ENCODE measurements at regions not wholly inside any gene's neighbourhood (a gene's known extent, or its start where the extent isn't known, plus 50 kb on each side); places are given as distances from the start of the nearest gene placed in this dataset.
"Not testable (repeated sequence)": the region's sequence is repeated elsewhere in the genome, so short reads cannot be mapped to it uniquely, and the experiment has no call there.

GRCh38 chr11:134976551-134976950, 564.5 kb upstream of the B3GAT1 start:
- TF ChIP-seq EP300 (IDR thresholded peaks at IDR 0.05) (no peak), POLR2A (IDR thresholded peaks at IDR 0.05) (no peak), POLR2AphosphoS5 (IDR thresholded peaks at IDR 0.05) (no peak), CTCF (IDR thresholded peaks at IDR 0.05) (no peak)
- no peak for ATAC-seq
- WGBS, 2 donors (ENCODE audit: low coverage in 1 of 2): 84 to 93% methylated on average over 3 of the region's 7 CpGs

GRCh38 chr11:134975866-134976376, 563.9 kb upstream of the B3GAT1 start:
- Histone ChIP-seq H3K4me3 (no peak overlapping the region), H3K27ac (no peak overlapping the region), H3K4me1 (no peaks in the 10 kb centered on the region), H3K9me3 (no peaks in the 10 kb centered on the region), H3K36me3 (no peaks in the 10 kb centered on the region), H3K27me3 (peaks cover 53% of the 10 kb centered on the region)
- no peak for TF ChIP-seq POLR2AphosphoS5 (IDR thresholded peaks at IDR 0.05)
- TF ChIP-seq POLR2A (IDR thresholded peaks at IDR 0.05): no peak
- no peak for TF ChIP-seq CTCF (IDR thresholded peaks at IDR 0.05)
- TF ChIP-seq EP300 (IDR thresholded peaks at IDR 0.05): no peak
- WGBS, 2 donors (ENCODE audit: low coverage in 1 of 2): 79 to 85% methylated on average over 2 to 9 of the region's 9 CpGs
- no peak for ATAC-seq

More at GRCh38 chr11:134976551-134976950, 564.5 kb upstream of the B3GAT1 start:
- Histone ChIP-seq H3K36me3 (no peaks in the 10 kb centered on the region), H3K27ac (no peak overlapping the region), H3K27me3 (peaks cover 55% of the 10 kb centered on the region), H3K4me3 (no peak overlapping the region), H3K9me3 (no peaks in the 10 kb centered on the region), H3K4me1 (no peaks in the 10 kb centered on the region)

- Histone ChIP-seq H3K9me3 (no peaks in the 10 kb centered on the region), H3K4me3 (no peak overlapping the region), H3K4me1 (no peaks in the 10 kb centered on the region), H3K27me3 (peaks cover 62% of the 10 kb centered on the region), H3K27ac (no peak overlapping the region), H3K36me3 (no peaks in the 10 kb centered on the region)
- TF ChIP-seq POLR2A (IDR thresholded peaks at IDR 0.05): no peak
- no peak for TF ChIP-seq POLR2AphosphoS5 (IDR thresholded peaks at IDR 0.05)
- no peak for TF ChIP-seq EP300 (IDR thresholded peaks at IDR 0.05)
- TF ChIP-seq CTCF (IDR thresholded peaks at IDR 0.05): no peak
- WGBS, 2 donors (ENCODE audit: low coverage in 1 of 2): 83 to 85% methylated on average over 2 to 5 of the region's 5 CpGs
- ATAC-seq: no peak
These were observed 561.8 kb upstream of the B3GAT1 start for GRCh38 chr11:134973801-134974200.

- Histone ChIP-seq H3K9me3 (no peaks in the 10 kb centered on the region), H3K27me3 (peaks cover 43% of the 10 kb centered on the region), H3K36me3 (no peaks in the 10 kb centered on the region), H3K4me1 (no peaks in the 10 kb centered on the region), H3K4me3 (no peak overlapping the region), H3K27ac (no peak overlapping the region)
- ATAC-seq: no peak
- WGBS, 2 donors (ENCODE audit: low coverage in 1 of 2): 75 to 89% methylated on average over 4 to 6 of the region's 8 CpGs
- TF ChIP-seq CTCF (IDR thresholded peaks at IDR 0.05) (no peak), POLR2A (IDR thresholded peaks at IDR 0.05) (no peak), EP300 (IDR thresholded peaks at IDR 0.05) (no peak), POLR2AphosphoS5 (IDR thresholded peaks at IDR 0.05) (no peak)
These were observed 559.3 kb upstream of the B3GAT1 start for GRCh38 chr11:134971381-134971780.

- Histone ChIP-seq H3K4me3 (no peak overlapping the region), H3K4me1 (no peaks in the 10 kb centered on the region), H3K27ac (no peak overlapping the region), H3K9me3 (no peaks in the 10 kb centered on the region), H3K27me3 (peaks cover 31% of the 10 kb centered on the region), H3K36me3 (no peaks in the 10 kb centered on the region)
- 67 to 79% methylated on average over 1 to 2 of the region's 2 CpGs for WGBS, 2 donors (ENCODE audit: low coverage in 1 of 2)
- no peak for ATAC-seq
- TF ChIP-seq POLR2A (IDR thresholded peaks at IDR 0.05): no peak
- no peak for TF ChIP-seq POLR2AphosphoS5 (IDR thresholded peaks at IDR 0.05)
- TF ChIP-seq CTCF (IDR thresholded peaks at IDR 0.05): no peak
- no peak for TF ChIP-seq EP300 (IDR thresholded peaks at IDR 0.05)
These were observed 555.7 kb upstream of the B3GAT1 start for GRCh38 chr11:134967746-134968145.

- not testable (repeated sequence) for H3K27ac ChIP-seq, H3K4me1 ChIP-seq, H3K9me3 ChIP-seq, ATAC-seq, H3K4me3 ChIP-seq, H3K36me3 ChIP-seq
- 75 to 79% methylated on average over 21 to 24 of the region's 30 CpGs for WGBS, 2 donors (ENCODE audit: low coverage in 1 of 2)
- peaks cover 22% of the 10 kb centered on the region for H3K27me3 ChIP-seq
These were observed 549.3 kb upstream of the B3GAT1 start for GRCh38 chr11:134961386-134961785.
